Kidney capillary endothelial cell (primary cell): ENCODE measurements at regions not wholly inside any gene's neighbourhood (a gene's known extent, or its start where the extent isn't known, plus 50 kb on each side); places are given as distances from the start of the nearest gene placed in this dataset.

Source experiments
- DNase-seq: peaks from one replicate; pipeline ENCODE4 v3.0.0-alpha.2; 2018; ENCODE audit warnings: low spot score

GRCh38 chr9:12539580-12539975 lies 153.6 kb upstream of the TYRP1 start:
- DNase-seq = no peak

- peak; percentile 33 for DNase-seq
These were observed 148.5 kb upstream of the TYRP1 start for GRCh38 chr9:12544700-12545099.

GRCh38 chr9:12554636-12555035 lies 138.5 kb upstream of the TYRP1 start:
- DNase-seq = no peak

DNA sequence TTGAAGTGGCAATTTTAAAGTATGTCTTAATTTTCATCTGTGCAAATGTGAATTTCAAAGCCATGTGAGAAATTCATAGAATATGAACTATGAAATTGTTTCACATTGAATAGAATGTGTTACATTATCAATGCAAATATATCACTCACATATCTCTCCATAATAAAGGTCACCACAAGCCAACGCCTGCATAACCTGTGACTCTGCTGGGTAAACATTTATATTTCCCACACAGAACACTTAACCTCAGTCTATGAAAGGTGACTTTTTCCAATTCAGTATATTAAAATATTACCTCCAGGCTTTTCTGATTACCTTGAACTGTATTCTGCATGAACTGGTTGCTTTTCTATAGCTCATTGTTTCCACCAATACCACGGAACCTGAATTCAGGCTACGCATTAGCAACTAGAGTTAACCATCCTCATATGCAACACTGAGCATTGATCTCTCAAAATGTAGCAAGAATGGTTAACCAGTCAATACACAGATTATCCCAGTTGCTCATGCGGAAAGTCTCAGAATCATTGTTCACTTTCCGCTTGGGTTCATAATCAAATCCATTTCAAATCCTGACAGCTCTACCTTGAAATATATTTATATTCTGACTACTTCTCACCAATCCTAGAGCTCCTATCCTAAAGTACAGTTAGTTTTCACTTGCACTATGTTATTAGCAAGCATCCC lies 126.6 kb upstream of the TYRP1 start:
- DNase-seq = no peak

- DNase-seq = no peak
These were observed 108.3 kb upstream of the TYRP1 start for GRCh38 chr9:12584656-12585522.

DNA sequence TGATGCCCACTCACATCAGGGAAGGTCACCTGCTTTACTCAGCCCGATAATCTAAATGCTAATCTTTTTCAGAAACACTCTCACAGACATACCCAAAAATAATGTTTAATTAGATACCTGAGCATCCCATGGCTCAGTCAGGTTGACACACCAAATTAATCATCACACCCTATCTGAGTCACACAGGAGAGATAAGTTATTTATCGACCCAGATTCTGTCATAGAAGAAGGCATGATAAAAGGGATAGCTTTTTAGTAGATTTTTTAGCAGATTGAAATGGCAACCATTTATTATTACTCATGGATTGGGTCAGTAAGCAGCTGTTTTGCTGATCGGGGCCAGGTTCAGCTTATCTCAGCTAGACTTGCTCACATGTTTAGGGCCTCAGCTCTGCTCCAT lies 97.8 kb upstream of the TYRP1 start:
- DNase-seq = no peak

DNA sequence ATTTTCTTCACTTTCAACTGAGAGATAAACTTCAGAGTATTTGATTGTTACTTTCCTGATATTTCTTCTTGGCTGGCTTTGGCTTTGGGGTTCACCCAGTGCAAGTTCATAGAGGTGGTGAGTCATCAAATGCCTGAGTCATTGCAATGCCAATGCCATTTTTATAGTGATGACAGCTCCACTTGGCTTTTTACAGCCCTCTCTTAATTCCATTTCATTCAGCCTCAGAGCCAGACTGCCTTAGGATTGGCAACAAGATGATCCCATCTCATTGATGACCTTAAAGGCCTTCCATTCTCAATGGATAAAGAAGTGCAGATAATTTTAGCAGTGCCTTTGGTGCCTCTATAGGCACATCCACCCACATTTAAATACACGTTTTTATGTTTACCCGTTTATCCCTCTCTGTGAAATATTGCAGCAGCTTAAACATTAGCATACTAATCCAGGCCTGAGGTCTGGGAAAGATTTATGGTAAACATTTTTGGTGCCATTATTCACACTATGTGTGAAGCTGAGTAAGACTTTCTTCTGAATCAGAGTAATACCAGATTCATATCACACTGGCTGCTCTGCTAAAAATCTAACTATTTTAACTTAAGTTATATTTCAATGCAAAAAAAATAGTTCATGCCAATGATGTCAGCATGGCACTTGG lies 88.9 kb upstream of the TYRP1 start:
- no peak for DNase-seq

GRCh38 chr9:12612211-12612770 lies 80.9 kb upstream of the TYRP1 start:
- no peak for DNase-seq

- no peak for DNase-seq
These were observed 80.1 kb upstream of the TYRP1 start for GRCh38 chr9:12613071-12613470.

- no peak for DNase-seq
These were observed 78.7 kb upstream of the TYRP1 start for GRCh38 chr9:12614488-12614887.

DNA sequence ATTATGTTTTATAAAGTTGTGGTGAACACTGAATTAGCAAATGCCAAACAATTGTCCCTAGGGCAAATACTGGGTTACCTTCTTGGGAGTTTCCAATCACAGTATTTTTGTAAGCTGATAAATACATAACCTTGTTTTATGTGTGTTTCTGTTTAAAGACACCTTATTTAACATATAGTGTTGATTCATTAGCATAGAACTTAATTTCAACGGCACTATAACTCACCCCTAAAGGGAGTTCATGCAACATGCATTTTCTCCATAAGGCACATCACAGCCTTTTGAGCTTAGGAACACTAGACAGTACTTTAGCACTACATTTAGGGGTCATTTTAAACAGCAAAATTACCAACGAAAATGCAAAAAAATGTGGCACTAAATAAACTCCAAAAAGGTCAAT lies 74.2 kb upstream of the TYRP1 start:
- DNase-seq = no peak

- DNase-seq = no peak
These were observed 67.3 kb upstream of the TYRP1 start for GRCh38 chr9:12625844-12626243.

- no peak for DNase-seq
These were observed 66.1 kb upstream of the TYRP1 start for GRCh38 chr9:12627096-12627495.

DNA sequence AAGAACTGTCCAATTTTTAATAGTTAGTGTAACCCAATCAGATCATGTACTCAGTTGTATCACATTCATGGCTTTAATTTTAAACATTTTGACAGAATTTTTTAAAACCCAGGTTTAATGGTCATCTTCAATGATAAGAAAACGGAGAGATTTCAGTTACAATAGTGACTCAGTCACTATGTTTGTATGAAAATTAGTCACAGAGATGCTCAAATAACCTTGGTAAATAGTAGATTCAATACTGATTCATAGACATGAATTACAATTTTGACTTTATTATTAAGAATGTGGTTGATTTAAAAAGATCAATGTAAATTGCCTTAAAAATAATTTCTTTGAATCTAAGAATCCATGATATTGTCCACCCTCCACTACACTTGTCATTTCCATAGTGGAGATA lies 64.6 kb upstream of the TYRP1 start:
- DNase-seq = no peak

DNA sequence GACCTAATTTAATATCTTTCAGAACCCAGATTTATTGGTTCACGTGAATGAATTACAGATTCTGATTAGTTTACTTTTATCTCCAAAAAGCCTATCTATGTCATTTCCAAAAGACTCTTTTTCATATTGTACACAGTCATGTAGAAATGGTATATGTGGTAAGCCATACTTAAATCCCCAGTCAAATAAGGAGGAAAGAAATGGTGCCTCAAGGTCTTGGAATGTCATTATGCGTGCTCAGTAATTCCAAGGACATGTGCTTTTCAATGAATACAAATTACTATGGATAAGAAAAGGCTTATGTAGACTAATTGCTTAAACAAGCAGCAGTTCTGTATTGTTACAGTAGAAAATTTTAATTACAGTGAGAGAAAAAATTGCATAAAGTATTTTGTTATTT lies 64.1 kb upstream of the TYRP1 start:
- no peak for DNase-seq

DNA sequence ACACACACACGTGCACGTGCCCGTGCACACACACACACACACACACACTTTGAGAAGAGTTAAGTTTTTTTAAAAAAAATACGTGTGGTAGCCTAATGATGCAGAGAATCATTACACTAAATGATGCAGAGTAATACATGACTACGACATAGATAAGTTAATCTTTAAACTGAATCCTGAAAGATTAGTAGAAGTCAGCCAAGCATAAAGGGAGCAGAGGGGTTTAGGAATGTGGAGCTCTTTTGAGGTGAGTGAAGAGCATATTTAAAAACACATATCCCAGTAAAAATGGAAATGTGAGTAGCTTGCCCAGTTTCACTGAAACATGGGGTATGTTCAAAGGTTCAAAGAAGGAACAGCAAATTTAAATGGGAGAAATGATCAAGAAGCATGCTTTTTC lies 61.3 kb upstream of the TYRP1 start:
- no peak for DNase-seq

DNA sequence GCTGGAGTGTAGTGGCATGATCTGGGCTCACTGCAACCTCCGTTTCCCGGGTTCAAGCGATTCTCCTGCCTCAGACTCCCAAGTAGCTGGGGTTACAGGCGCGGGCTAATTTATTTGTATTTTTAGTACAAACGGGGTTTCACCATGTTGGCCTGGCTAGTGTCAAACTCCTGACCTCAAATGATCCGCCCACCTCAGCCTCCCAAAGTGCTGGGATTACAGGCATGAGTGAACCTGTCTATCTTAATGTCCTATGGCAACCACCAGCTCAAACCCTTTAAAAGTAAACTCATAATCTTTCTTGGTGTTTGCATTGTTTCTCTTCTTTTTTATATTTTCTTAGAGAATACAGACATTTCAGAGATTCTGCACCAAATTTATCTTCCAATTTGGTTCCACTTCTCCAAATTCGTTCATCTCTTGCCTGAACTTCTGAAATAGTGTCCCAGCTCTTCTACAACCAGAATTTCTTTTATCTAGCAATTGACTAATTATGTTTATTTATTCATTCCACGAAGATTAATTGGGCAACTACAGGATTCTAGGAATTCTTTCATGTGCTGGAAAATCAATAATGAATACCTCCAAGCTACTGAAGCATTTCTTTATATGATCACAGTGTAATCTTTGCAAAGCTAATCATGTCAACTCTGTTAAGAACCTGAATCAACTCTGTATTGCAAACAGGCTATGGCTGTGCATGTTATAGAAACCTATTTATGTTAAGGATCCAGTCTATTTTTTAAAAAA lies 60.0 kb upstream of the TYRP1 start:
- DNase-seq = no peak

- peak; percentile 40 for DNase-seq
These were observed 53.1 kb upstream of the TYRP1 start for GRCh38 chr9:12640016-12640587.

DNA sequence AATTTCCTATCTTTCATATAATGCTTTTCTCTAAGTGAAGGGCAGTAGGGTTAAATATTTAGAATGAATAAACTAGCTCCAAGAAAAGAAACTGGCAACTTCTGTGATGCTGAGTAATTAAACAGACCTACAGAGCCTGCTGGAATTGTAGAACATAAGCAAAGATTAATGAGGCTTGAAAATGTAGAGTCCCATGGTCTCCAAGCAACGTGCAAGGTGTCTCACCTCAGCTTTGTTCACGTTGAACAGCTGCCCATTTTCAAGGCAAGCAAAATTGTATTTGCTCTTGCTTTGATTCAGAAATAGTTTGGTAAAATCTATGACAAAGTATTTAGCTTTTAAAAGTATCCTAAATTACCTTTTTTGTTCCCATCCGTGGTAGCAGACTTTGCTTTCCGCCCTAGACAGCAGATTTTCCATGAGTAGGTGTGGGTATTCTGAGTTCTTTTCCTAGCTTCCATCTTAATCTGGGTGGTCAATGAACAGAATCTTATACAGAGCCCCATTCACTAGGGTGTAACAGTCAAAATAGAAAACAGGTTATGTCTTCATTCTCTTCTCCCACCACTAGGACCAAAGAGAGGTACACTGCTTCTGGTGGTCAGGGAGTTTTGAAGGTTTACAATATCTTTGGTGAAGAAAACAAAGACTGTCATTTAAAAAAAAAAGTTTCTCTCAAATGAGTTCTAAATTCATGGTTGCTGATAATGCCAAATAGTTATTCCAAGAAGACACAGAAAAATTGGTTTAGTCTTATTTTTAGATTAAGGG lies 52.1 kb upstream of the TYRP1 start:
- DNase-seq = no peak
